T-cell (primary cell): ENCODE measurements at regions not wholly inside any gene's neighbourhood (a gene's known extent, or its start where the extent isn't known, plus 50 kb on each side); places are given as distances from the start of the nearest gene placed in this dataset.
A peak's percentile ranks its signal among the peaks of the same experiment; 100 is the strongest.

Experiments
- ATAC-seq, 4 experiments: fragments of 200-7000 bp in 3 of 4; fragments of 150-1000 bp in 1 of 4; cut with Tn5 transposase; replicated peaks in 1 of 4; 1 replicate in 3 of 4; 2 replicates in 1 of 4; pipeline ENCODE4 v1.10.0; 2021; ENCODE audit warnings: moderate library complexity in 3 of 4, mild to moderate bottlenecking in 2 of 4, moderate number of reproducible peaks in 1 of 4
- CTCF ChIA-PET, 2 donors: fragments of 300-600 bp; sonication (Branson Sonifier 250); formaldehyde crosslinking; loops; one replicate each; lab custom pipeline; 2022; ENCODE audit warnings: antibody characterized with exemption in 2 of 2; lab: Charles Lee
- POLR2A ChIA-PET, 2 donors: fragments of 300-600 bp; sonication (Branson Sonifier 250); formaldehyde crosslinking; loops; one replicate each; lab custom pipeline; 2022; ENCODE audit warnings: antibody characterized with exemption in 2 of 2; lab: Charles Lee
- DNase-seq, 35 experiments: peaks; one replicate each; pipeline versions ENCODE4 v3.0.0 to v3.0.0-alpha.2; 2013 to 2023
- H3K27ac ChIP-seq: one replicate; pipeline ENCODE4 v1.5.1; 2013; ENCODE audit warnings: low read length
- H3K27me3 ChIP-seq, 2 experiments: replicated peaks in 1 of 2; 1 replicate in 1 of 2; 2 replicates in 1 of 2; pipeline versions ENCODE4 v1.6.1 to v1.7.0; 2013; ENCODE audit warnings: low read length in 1 of 2, mixed read lengths in 1 of 2; ENCODE audit not compliant: control insufficient read depth in 2 of 2, insufficient read depth in 2 of 2; ENCODE audit errors: extremely low read depth in 1 of 2
- H3K36me3 ChIP-seq, 2 donors: 1 replicate in 1 of 2; 2 replicates in 1 of 2; pipeline versions ENCODE4 v1.6.1 to v1.7.0; 2013; ENCODE audit warnings: low read length in 1 of 2; ENCODE audit not compliant: control insufficient read depth in 2 of 2, insufficient read depth in 1 of 2; ENCODE audit errors: extremely low read depth in 1 of 2
- H3K4me1 ChIP-seq, 2 experiments: 1 replicate in 1 of 2; 2 replicates in 1 of 2; pipeline versions ENCODE4 v1.6.1 to v1.7.0; 2013; ENCODE audit warnings: low read length in 2 of 2, mixed read lengths in 1 of 2; ENCODE audit not compliant: insufficient read depth in 2 of 2, control insufficient read depth in 1 of 2; ENCODE audit errors: extremely low read depth in 1 of 2
- H3K4me3 ChIP-seq, 2 donors: 1 replicate in 1 of 2; 2 replicates in 1 of 2; pipeline versions ENCODE4 v1.5.1 to v1.7.0; 2013; ENCODE audit warnings: mild to moderate bottlenecking in 2 of 2, low read length in 1 of 2, moderate library complexity in 1 of 2; ENCODE audit not compliant: control insufficient read depth in 1 of 2; ENCODE audit errors: extremely low read depth in 1 of 2
- H3K9me3 ChIP-seq: 2 replicates; pipeline ENCODE4 v1.7.0; 2013
- H3K27ac Mint-ChIP-seq, 2 donors: one replicate each; pipeline ENCODE4 v1.8.0; 2020 to 2021; ENCODE audit warnings: mild to moderate bottlenecking in 2 of 2, mixed read lengths in 2 of 2
- H3K27me3 Mint-ChIP-seq, 2 donors: one replicate each; pipeline ENCODE4 v1.8.0; 2021 to 2022; ENCODE audit warnings: mixed read lengths in 2 of 2
- H3K36me3 Mint-ChIP-seq: one replicate; pipeline ENCODE4 v1.8.0; 2021; ENCODE audit warnings: mixed read lengths
- H3K4me1 Mint-ChIP-seq, 3 donors: one replicate each; pipeline ENCODE4 v1.8.0; 2020 to 2022; ENCODE audit warnings: mixed read lengths in 3 of 3, mild to moderate bottlenecking in 1 of 3
- H3K4me3 Mint-ChIP-seq, 3 donors: one replicate each; pipeline ENCODE4 v1.8.0; 2020 to 2022; ENCODE audit warnings: mild to moderate bottlenecking in 3 of 3, mixed read lengths in 3 of 3, moderate library complexity in 3 of 3
- H3K9me3 Mint-ChIP-seq, 3 donors: one replicate each; pipeline ENCODE4 v1.8.0; 2020 to 2022; ENCODE audit warnings: mixed read lengths in 3 of 3
- WGBS: methylation state at CpG from one replicate; pipeline ENCODE4 v1.1.5; 2013; ENCODE audit warnings: missing lambda C conversion rate; ENCODE audit not compliant: insufficient coverage; 5-methylcytosine and 5-hydroxymethylcytosine counted together

GRCh38 chr2:155379494-155379893 lies 681.0 kb downstream of the KCNJ3 start:
- no peak overlapping the region for H3K27ac ChIP-seq
- no peaks in the 10 kb centered on the region for H3K36me3 Mint-ChIP-seq
- POLR2A ChIA-PET = no interaction called here
- ATAC-seq (no peak), DNase-seq (no peak)
- H3K27me3 Mint-ChIP-seq = no peaks in the 10 kb centered on the region
- no peaks in the 10 kb centered on the region for H3K4me1 ChIP-seq
- no peaks in the 10 kb centered on the region for H3K36me3 ChIP-seq
- no peaks in the 10 kb centered on the region for H3K27me3 ChIP-seq
- H3K4me3 ChIP-seq = no peak overlapping the region
- CTCF ChIA-PET = interaction anchor here (0.8 to 1.6 kb wide), 6 partner anchors 10 to 1814 kb away, joined by 3 to 8 read pairs (median 4); no protein-coding TSS in a partner anchor
- H3K9me3 ChIP-seq = no peaks in the 10 kb centered on the region
- H3K4me3 Mint-ChIP-seq = no peak overlapping the region
- no CpG with 5 or more reads among the region's 2 CpGs for WGBS
- no peaks in the 10 kb centered on the region for H3K4me1 Mint-ChIP-seq
- H3K27ac Mint-ChIP-seq = no peak overlapping the region
- no peaks in the 10 kb centered on the region for H3K9me3 Mint-ChIP-seq

GRCh38 chr2:155377931-155378444 lies 679.5 kb downstream of the KCNJ3 start:
- WGBS = no CpG with 5 or more reads among the region's 1 CpG
- Histone ChIP-seq H3K36me3 (no peaks in the 10 kb centered on the region), H3K27ac (no peak overlapping the region), H3K4me3 (no peak overlapping the region), H3K27me3 (no peaks in the 10 kb centered on the region), H3K9me3 (no peaks in the 10 kb centered on the region), H3K4me1 (no peaks in the 10 kb centered on the region)
- H3K27ac Mint-ChIP-seq = no peak overlapping the region
- ATAC-seq = no peak
- no peaks in the 10 kb centered on the region for H3K36me3 Mint-ChIP-seq
- ChIA-PET POLR2A (no interaction called here), CTCF (interaction anchor here (1.3 to 2.2 kb wide), 3 partner anchors 1212 to 1815 kb away, joined by 6 to 14 read pairs (median 10); no protein-coding TSS in a partner anchor)
- H3K27me3 Mint-ChIP-seq = no peaks in the 10 kb centered on the region
- no peak overlapping the region for H3K4me3 Mint-ChIP-seq
- H3K4me1 Mint-ChIP-seq = no peaks in the 10 kb centered on the region
- no peaks in the 10 kb centered on the region for H3K9me3 Mint-ChIP-seq
- no peak for DNase-seq

GRCh38 chr2:155377266-155377680 lies 678.8 kb downstream of the KCNJ3 start:
- Mint-ChIP-seq H3K9me3 (no peaks in the 10 kb centered on the region), H3K36me3 (no peaks in the 10 kb centered on the region), H3K4me1 (no peaks in the 10 kb centered on the region), H3K4me3 (no peak overlapping the region), H3K27ac (no peak overlapping the region), H3K27me3 (no peaks in the 10 kb centered on the region)
- WGBS = no CpG with 5 or more reads among the region's 5 CpGs
- ChIA-PET CTCF (interaction anchor here (0.6 to 2.2 kb wide), 5 partner anchors 13 to 1816 kb away, joined by 3 to 14 read pairs (median 6); no protein-coding TSS in a partner anchor), POLR2A (no interaction called here)
- ATAC-seq = no peak
- Histone ChIP-seq H3K9me3 (no peaks in the 10 kb centered on the region), H3K4me1 (no peaks in the 10 kb centered on the region), H3K27me3 (no peaks in the 10 kb centered on the region), H3K27ac (no peak overlapping the region), H3K36me3 (no peaks in the 10 kb centered on the region), H3K4me3 (no peak overlapping the region)
- DNase-seq = peak in 1 of 35 experiments; percentile 6

GRCh38 chr2:155372969-155373368 lies 674.5 kb downstream of the KCNJ3 start:
- H3K27me3 Mint-ChIP-seq = no peaks in the 10 kb centered on the region
- no peaks in the 10 kb centered on the region for H3K9me3 Mint-ChIP-seq
- POLR2A ChIA-PET = no interaction called here
- no peak overlapping the region for H3K27ac Mint-ChIP-seq
- Histone ChIP-seq H3K27ac (no peak overlapping the region), H3K36me3 (no peaks in the 10 kb centered on the region), H3K4me3 (no peak overlapping the region), H3K27me3 (no peaks in the 10 kb centered on the region), H3K4me1 (no peaks in the 10 kb centered on the region), H3K9me3 (no peaks in the 10 kb centered on the region)
- no peak overlapping the region for H3K4me3 Mint-ChIP-seq
- no peak for ATAC-seq
- CTCF ChIA-PET = interaction anchor here in 1 of 2 donors (1.7 to 1.9 kb wide), 2 partner anchors 1216 to 1821 kb away, joined by 3 to 6 read pairs; no protein-coding TSS in a partner anchor
- no CpG with 5 or more reads among the region's 2 CpGs for WGBS
- H3K4me1 Mint-ChIP-seq = no peaks in the 10 kb centered on the region
- no peaks in the 10 kb centered on the region for H3K36me3 Mint-ChIP-seq
- peak in 1 of 35 experiments; percentile 2 for DNase-seq

GRCh38 chr2:155368934-155369333 lies 670.4 kb downstream of the KCNJ3 start:
- WGBS = no CpG with 5 or more reads among the region's 1 CpG
- H3K36me3 Mint-ChIP-seq = no peaks in the 10 kb centered on the region
- CTCF ChIA-PET = interaction anchor here (0.6 to 1.8 kb wide), 7 partner anchors 10 to 1824 kb away, joined by 3 to 13 read pairs (median 3); no protein-coding TSS in a partner anchor
- no peak overlapping the region for H3K4me3 ChIP-seq
- no peaks in the 10 kb centered on the region for H3K27me3 Mint-ChIP-seq
- H3K36me3 ChIP-seq = no peaks in the 10 kb centered on the region
- no peaks in the 10 kb centered on the region for H3K27me3 ChIP-seq
- no peaks in the 10 kb centered on the region for H3K4me1 Mint-ChIP-seq
- POLR2A ChIA-PET = interaction anchor here (0.6 to 0.7 kb wide), 4 partner anchors 22 to 1105 kb away, joined by 3 to 5 read pairs (median 3); no protein-coding TSS in a partner anchor
- H3K27ac ChIP-seq = no peak overlapping the region
- H3K9me3 ChIP-seq = no peaks in the 10 kb centered on the region
- no peak overlapping the region for H3K4me3 Mint-ChIP-seq
- H3K27ac Mint-ChIP-seq = no peak overlapping the region
- H3K4me1 ChIP-seq = no peaks in the 10 kb centered on the region
- ATAC-seq = no peak
- no peaks in the 10 kb centered on the region for H3K9me3 Mint-ChIP-seq
- DNase-seq = peak in 1 of 35 experiments; percentile 10

GRCh38 chr2:155364766-155365165 lies 666.3 kb downstream of the KCNJ3 start:
- Histone ChIP-seq H3K9me3 (no peaks in the 10 kb centered on the region), H3K4me3 (no peak overlapping the region), H3K4me1 (no peaks in the 10 kb centered on the region), H3K27me3 (no peaks in the 10 kb centered on the region), H3K36me3 (no peaks in the 10 kb centered on the region), H3K27ac (no peak overlapping the region)
- no peak overlapping the region for H3K27ac Mint-ChIP-seq
- no peaks in the 10 kb centered on the region for H3K27me3 Mint-ChIP-seq
- H3K4me1 Mint-ChIP-seq = no peaks in the 10 kb centered on the region
- H3K36me3 Mint-ChIP-seq = no peaks in the 10 kb centered on the region
- no peaks in the 10 kb centered on the region for H3K9me3 Mint-ChIP-seq
- DNase-seq (no peak), ATAC-seq (no peak)
- H3K4me3 Mint-ChIP-seq = no peak overlapping the region
- WGBS = no CpG with 5 or more reads among the region's 3 CpGs
- ChIA-PET CTCF (interaction anchor here (0.8 to 1.5 kb wide), 4 partner anchors 12 to 1829 kb away, joined by 3 to 4 read pairs (median 3); no protein-coding TSS in a partner anchor), POLR2A (no interaction called here)
